GM23248 (cell line): ENCODE measurements at regions not wholly inside any gene's neighbourhood (a gene's known extent, or its start where the extent isn't known, plus 50 kb on each side); places are given as distances from the start of the nearest gene placed in this dataset.

Source experiments
- DNase-seq: peaks from one replicate; pipeline ENCODE4 v3.0.0-alpha.2; 2015
- H2AFZ ChIP-seq: fragments of 200-600 bp; sonication (generic); 2 replicates; pipeline ENCODE4 v1.6.1; 2016; ENCODE audit warnings: antibody characterized with exemption
- H3F3A ChIP-seq: fragments of 200-600 bp; sonication (generic); 2 replicates; pipeline ENCODE4 v1.6.1; 2016; ENCODE audit warnings: mild to moderate bottlenecking, antibody characterized with exemption, mixed run types; ENCODE audit not compliant: insufficient read depth
- H3K27ac ChIP-seq: fragments of 200-600 bp; sonication (generic); 2 replicates; pipeline ENCODE4 v1.5.1; 2016; ENCODE audit warnings: mild to moderate bottlenecking
- H3K27me3 ChIP-seq: fragments of 200-600 bp; sonication (generic); replicated peaks from 2 replicates; pipeline ENCODE4 v1.6.1; 2016; ENCODE audit warnings: mild to moderate bottlenecking; ENCODE audit not compliant: insufficient read depth
- H3K36me3 ChIP-seq: fragments of 200-600 bp; sonication (generic); 2 replicates; pipeline ENCODE4 v1.6.1; 2016; ENCODE audit warnings: low read depth, mild to moderate bottlenecking
- H3K4me1 ChIP-seq: fragments of 200-600 bp; sonication (generic); 2 replicates; pipeline ENCODE4 v1.6.1; 2016; ENCODE audit warnings: mild to moderate bottlenecking; ENCODE audit not compliant: insufficient read depth
- H3K4me2 ChIP-seq: fragments of 200-600 bp; sonication (generic); one replicate; pipeline ENCODE4 v1.6.1; 2016; ENCODE audit warnings: mild to moderate bottlenecking; ENCODE audit not compliant: unreplicated experiment
- H3K4me3 ChIP-seq: fragments of 200-600 bp; sonication (generic); 2 replicates; pipeline ENCODE4 v1.5.1; 2016; ENCODE audit warnings: mild to moderate bottlenecking
- H3K79me2 ChIP-seq: fragments of 200-600 bp; sonication (generic); 2 replicates; pipeline ENCODE4 v1.6.1; 2016; ENCODE audit warnings: mild to moderate bottlenecking; ENCODE audit not compliant: insufficient read depth
- H3K9ac ChIP-seq: fragments of 200-600 bp; sonication (generic); 2 replicates; pipeline ENCODE4 v1.6.1; 2016; ENCODE audit warnings: mild to moderate bottlenecking
- H3K9me2 ChIP-seq: fragments of 200-600 bp; sonication (generic); 2 replicates; pipeline ENCODE4 v1.6.1; 2016; ENCODE audit warnings: mixed run types, mild to moderate bottlenecking, moderate library complexity; ENCODE audit not compliant: insufficient read depth
- H3K9me3 ChIP-seq: fragments of 200-600 bp; sonication (generic); one replicate; pipeline ENCODE4 v1.6.1; 2017; ENCODE audit warnings: low read depth
- H4K20me1 ChIP-seq: fragments of 200-600 bp; sonication (generic); 2 replicates; pipeline ENCODE4 v1.6.0; 2016; ENCODE audit not compliant: insufficient read depth
- EZH2 ChIP-seq: fragments of 200-600 bp; sonication (generic); IDR thresholded peaks from 2 replicates; pipeline ENCODE4 v1.6.1; 2018; ENCODE audit warnings: antibody characterized with exemption, mild to moderate bottlenecking; ENCODE audit not compliant: insufficient read depth, poor library complexity, severe bottlenecking
- EZH2phosphoT487 ChIP-seq: fragments of 200-600 bp; sonication (generic); IDR thresholded peaks from 2 replicates; pipeline ENCODE4 v1.6.1; 2018; ENCODE audit warnings: antibody characterized with exemption, moderate library complexity, mild to moderate bottlenecking, low read depth; ENCODE audit not compliant: insufficient read depth
- WGBS, 2 experiments: methylation state at CpG; one replicate each; pipeline ENCODE4 v1.1.6; 2015 to 2017; ENCODE audit warnings: low lambda C conversion rate in 2 of 2, low coverage in 1 of 2; ENCODE audit errors: missing lambda C conversion rate in 2 of 2; 5-methylcytosine and 5-hydroxymethylcytosine counted together
- in situ Hi-C: fragments of 300-500 bp; cut with MboI; formaldehyde crosslinking; loops from 2 replicates; pipeline ENCODE4 v1.15.0; 2020

GRCh38 chr20:61149636-61150035 lies 102.4 kb upstream of the CDH4 start:
- no peaks in the 10 kb centered on the region for H3F3A ChIP-seq
- H3K9me3 ChIP-seq: no peaks in the 10 kb centered on the region
- no peak overlapping the region for H3K4me2 ChIP-seq
- no peaks in the 10 kb centered on the region for H3K36me3 ChIP-seq
- no peaks in the 10 kb centered on the region; the same call in 1 of the 2 replicates for H3K27me3 ChIP-seq
- WGBS, 2 experiments: 25 to 26% methylated on average over 5 of the region's 5 CpGs
- DNase-seq: no peak
- H3K9ac ChIP-seq: no peak overlapping the region
- no peaks in the 10 kb centered on the region for H3K9me2 ChIP-seq
- in situ Hi-C loops: no loop called here
- H3K4me3 ChIP-seq: no peak overlapping the region
- TF ChIP-seq EZH2phosphoT487 (no peak), EZH2 (no peak)
- no peak overlapping the region for H3K27ac ChIP-seq
- H4K20me1 ChIP-seq: no peaks in the 10 kb centered on the region
- H2AFZ ChIP-seq: no peak overlapping the region
- no peaks in the 10 kb centered on the region for H3K4me1 ChIP-seq
- H3K79me2 ChIP-seq: no peaks in the 10 kb centered on the region

- H3K9me2 ChIP-seq: no peaks in the 10 kb centered on the region
- H2AFZ ChIP-seq: no peak overlapping the region
- H3K4me3 ChIP-seq: no peak overlapping the region
- no peaks in the 10 kb centered on the region for H3K79me2 ChIP-seq
- TF ChIP-seq EZH2phosphoT487 (no peak), EZH2 (no peak)
- no peak overlapping the region for H3K4me2 ChIP-seq
- H4K20me1 ChIP-seq: no peaks in the 10 kb centered on the region
- no peaks in the 10 kb centered on the region for H3K9me3 ChIP-seq
- H3K4me1 ChIP-seq: no peaks in the 10 kb centered on the region
- no peak overlapping the region for H3K9ac ChIP-seq
- in situ Hi-C loops: no loop called here
- no peak overlapping the region for H3K27ac ChIP-seq
- 60 to 66% methylated on average over 8 of the region's 8 CpGs for WGBS, 2 experiments
- 0 out of 2 replicates have a peak, but pooled peaks cover 4% of the 10 kb centered on the region for H3K27me3 ChIP-seq
- no peak for DNase-seq
- H3F3A ChIP-seq: no peaks in the 10 kb centered on the region
- no peaks in the 10 kb centered on the region for H3K36me3 ChIP-seq
Observed at GRCh38 chr20:61157301-61157700, 94.8 kb upstream of the CDH4 start.

- Histone ChIP-seq H3K27ac (no peak overlapping the region), H3K9me3 (no peaks in the 10 kb centered on the region), H3K9ac (no peak overlapping the region), H3K79me2 (no peaks in the 10 kb centered on the region), H4K20me1 (no peaks in the 10 kb centered on the region), H3F3A (no peaks in the 10 kb centered on the region), H3K4me1 (no peaks in the 10 kb centered on the region), H3K4me2 (no peak overlapping the region), H3K9me2 (no peaks in the 10 kb centered on the region), H2AFZ (no peak overlapping the region), H3K27me3 (peaks cover 15% of the 10 kb centered on the region), H3K36me3 (no peaks in the 10 kb centered on the region), H3K4me3 (no peak overlapping the region)
- no peak for TF ChIP-seq EZH2phosphoT487
- TF ChIP-seq EZH2: no peak
- in situ Hi-C loops: no loop called here
- no peak for DNase-seq
- WGBS, 2 experiments: 36 to 43% methylated on average over 17 of the region's 17 CpGs
Observed at GRCh38 chr20:61159957-61160686, 91.9 kb upstream of the CDH4 start.

- H3K4me1 ChIP-seq: no peaks in the 10 kb centered on the region
- no peaks in the 10 kb centered on the region for H3K9me2 ChIP-seq
- DNase-seq: peak; percentile 22
- no peak for TF ChIP-seq EZH2
- TF ChIP-seq EZH2phosphoT487: no peak
- H3K9me3 ChIP-seq: no peaks in the 10 kb centered on the region
- H3K4me3 ChIP-seq: no peak overlapping the region
- H2AFZ ChIP-seq: no peak overlapping the region
- H3K79me2 ChIP-seq: no peaks in the 10 kb centered on the region
- no peaks in the 10 kb centered on the region for H4K20me1 ChIP-seq
- in situ Hi-C loops: no loop called here
- WGBS, 2 experiments: 15 to 23% methylated on average over 8 of the region's 8 CpGs
- no peaks in the 10 kb centered on the region for H3F3A ChIP-seq
- no peak overlapping the region for H3K27ac ChIP-seq
- H3K36me3 ChIP-seq: no peaks in the 10 kb centered on the region
- no peak overlapping the region for H3K9ac ChIP-seq
- H3K4me2 ChIP-seq: no peak overlapping the region
- peaks cover 15% of the 10 kb centered on the region for H3K27me3 ChIP-seq
Observed at GRCh38 chr20:61161726-61162390, 90.2 kb upstream of the CDH4 start.
